ENCODE measurements at regions not wholly inside any gene's neighbourhood (a gene's known extent, or its start where the extent isn't known, plus 50 kb on each side); places are given as distances from the start of the nearest gene placed in this dataset.

GRCh38 chr2:237016121-237016915, 69.4 kb upstream of the COPS8 start:
- DNase-seq: no peak

GRCh38 chr2:237020090-237020489, 65.6 kb upstream of the COPS8 start:
- no peak for DNase-seq

GRCh38 chr2:237022533-237022932, 63.2 kb upstream of the COPS8 start:
- DNase-seq: no peak

GRCh38 chr2:237024255-237024654, 61.4 kb upstream of the COPS8 start:
- no peak for DNase-seq

GRCh38 chr2:237025090-237025865, 60.4 kb upstream of the COPS8 start:
- DNase-seq: no peak

GRCh38 chr2:237026981-237027711, 58.5 kb upstream of the COPS8 start:
- DNase-seq: peak; percentile 42

GRCh38 chr2:237027712-237028029, 58.0 kb upstream of the COPS8 start:
- no peak for DNase-seq

- no peak for DNase-seq
Measured at GRCh38 chr2:237030382-237030781, 55.3 kb upstream of the COPS8 start.

GRCh38 chr2:237033536-237034060, 52.1 kb upstream of the COPS8 start:
- DNase-seq: no peak

GRCh38 chr2:237035781-237036475, 49.8 kb upstream of the COPS8 start:
- DNase-seq: no peak

All from CD4-positive, alpha-beta T cell treated with Interleukin-17A for 1 hour (primary cell).